ENCODE measurements at regions not wholly inside any gene's neighbourhood (a gene's known extent, or its start where the extent isn't known, plus 50 kb on each side); places are given as distances from the start of the nearest gene placed in this dataset.

- TF ChIP-seq TCF7L2 (IDR thresholded peaks at IDR 0.05; ENCODE audit: borderline replicate concordance, low read depth, low read length) (no peak), OSR2 (tag by site-specific recombination; IDR thresholded peaks at IDR 0.05) (no peak), ATF2 (tag by site-specific recombination; IDR thresholded peaks at IDR 0.05; ENCODE audit: low read depth) (no peak), ZBTB10 (tag by site-specific recombination; IDR thresholded peaks at IDR 0.05) (no peak), KLF16 (tag by site-specific recombination; IDR thresholded peaks at IDR 0.05) (no peak), ZNF510 (tag by site-specific recombination; IDR thresholded peaks at IDR 0.05; ENCODE audit: insufficient replicate concordance) (no peak), CTCF (tag by site-specific recombination; IDR thresholded peaks at IDR 0.05) (no peak), YY1 (tag by site-specific recombination; IDR thresholded peaks at IDR 0.05) (no peak), REST (tag by site-specific recombination; IDR thresholded peaks at IDR 0.05) (no peak), ZNF645 (tag by site-specific recombination; IDR thresholded peaks at IDR 0.05) (no peak), TRIM28 (IDR thresholded peaks at IDR 0.05; ENCODE audit: borderline replicate concordance, low read length) (no peak)
These were observed 157.5 kb upstream of the FAM9B start for GRCh38 chrX:9191392-9191791.
